Stimulated activated CD8-positive, alpha-beta memory T cell treated with anti-CD3 and anti-CD28 coated beads, Interleukin-12 subunit alpha, Interleukin-12 subunit beta, amount 100 ng/mL, for 24 hours (primary cell): ENCODE measurements at regions not wholly inside any gene's neighbourhood (a gene's known extent, or its start where the extent isn't known, plus 50 kb on each side); places are given as distances from the start of the nearest gene placed in this dataset.

Experiments
- DNase-seq: peaks from one replicate; pipeline ENCODE4 v3.0.0-alpha.2; 2020; ENCODE audit errors: extremely low read depth

DNA sequence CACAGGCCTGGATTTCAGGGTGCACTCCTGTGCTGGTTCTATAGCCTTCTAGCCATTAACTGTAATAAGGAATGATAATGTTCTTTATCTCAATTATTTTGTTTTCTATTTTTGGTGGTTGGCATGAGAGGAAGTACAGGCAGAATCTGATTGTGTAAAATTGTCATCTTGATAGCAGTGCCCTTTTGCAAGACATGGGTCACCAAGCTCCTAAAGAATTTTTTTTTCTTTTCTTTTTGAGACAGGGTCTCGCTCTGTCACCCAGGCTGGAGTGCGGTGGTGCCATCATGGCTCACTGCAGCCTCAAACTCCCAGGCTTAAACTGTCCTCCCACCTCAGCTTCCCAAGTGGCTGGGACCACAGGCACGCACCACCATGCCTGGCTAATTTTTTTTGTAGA, 206.7 kb upstream of the JARID2 start:
- no peak for DNase-seq

DNA sequence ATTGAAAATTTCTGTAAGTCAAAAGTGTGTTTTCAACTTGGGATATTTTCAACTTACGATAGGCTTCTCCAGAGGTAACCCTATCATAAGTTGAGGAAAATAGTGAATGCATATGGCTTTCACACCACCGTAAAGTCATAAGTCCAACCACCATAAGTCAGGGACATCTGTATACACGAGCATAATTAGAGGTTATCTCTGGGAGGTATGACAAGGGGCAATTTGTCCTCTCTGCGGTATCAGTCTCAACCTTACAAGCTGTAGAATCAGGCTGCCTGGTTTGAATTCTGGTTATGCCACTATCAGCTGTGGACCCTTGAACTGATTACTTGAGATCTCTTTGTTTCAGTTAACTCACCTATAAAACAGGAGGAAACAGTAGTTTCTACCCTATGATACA, 202.9 kb upstream of the JARID2 start:
- no peak for DNase-seq

DNA sequence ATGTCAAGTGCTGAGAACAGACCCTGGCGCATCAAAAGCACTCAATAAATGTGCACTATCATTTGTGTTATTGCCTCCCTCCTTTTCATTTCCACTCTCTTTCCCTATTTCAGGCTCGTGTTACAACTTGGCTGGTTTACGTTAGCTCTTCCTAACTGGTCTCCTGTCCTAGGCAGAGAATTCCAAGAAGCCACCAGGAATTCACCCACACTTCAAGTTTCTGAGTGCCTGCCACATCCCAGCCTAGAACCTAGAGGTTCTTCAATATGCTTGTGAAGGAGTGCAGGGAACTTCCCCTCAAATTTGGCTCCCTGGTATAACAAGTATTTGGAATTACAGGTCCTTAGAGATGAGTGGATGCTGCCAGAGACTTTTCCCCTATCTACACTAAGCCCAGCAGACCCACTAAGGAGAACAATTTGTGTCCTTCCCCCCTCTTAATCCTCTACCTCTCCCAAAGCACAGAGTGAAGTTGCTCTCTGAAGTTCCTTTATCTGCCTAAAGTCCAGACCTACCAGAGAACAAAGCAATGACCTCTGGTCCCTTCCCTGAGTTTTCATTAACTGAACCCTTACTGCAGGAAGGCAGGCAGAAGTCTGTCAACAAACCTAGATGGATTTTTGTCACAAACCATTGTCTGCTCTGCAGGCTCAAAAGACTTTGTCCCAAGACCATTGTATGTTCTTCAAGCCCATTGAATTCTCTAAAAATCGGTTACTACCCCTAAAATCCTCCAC, 201.6 kb upstream of the JARID2 start:
- DNase-seq = no peak

DNA sequence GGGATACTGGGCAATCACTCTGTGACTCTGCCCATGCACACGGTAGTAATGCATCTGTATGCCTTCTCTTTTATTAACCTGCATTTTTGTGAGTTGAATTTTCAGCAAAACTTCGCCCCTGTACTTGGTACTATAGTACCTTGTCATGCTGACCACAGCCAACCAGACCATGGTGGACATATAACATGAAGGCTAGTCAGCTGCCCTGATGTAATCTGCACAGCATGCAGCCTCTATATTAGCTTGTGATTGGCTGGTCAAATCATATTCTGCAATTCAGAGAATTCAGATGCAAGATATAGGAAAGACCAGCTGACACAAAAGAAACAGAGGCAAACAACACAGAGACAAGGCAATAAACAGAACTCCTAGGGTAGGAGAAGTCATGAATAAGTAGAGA, 200.9 kb upstream of the JARID2 start:
- no peak for DNase-seq

DNA sequence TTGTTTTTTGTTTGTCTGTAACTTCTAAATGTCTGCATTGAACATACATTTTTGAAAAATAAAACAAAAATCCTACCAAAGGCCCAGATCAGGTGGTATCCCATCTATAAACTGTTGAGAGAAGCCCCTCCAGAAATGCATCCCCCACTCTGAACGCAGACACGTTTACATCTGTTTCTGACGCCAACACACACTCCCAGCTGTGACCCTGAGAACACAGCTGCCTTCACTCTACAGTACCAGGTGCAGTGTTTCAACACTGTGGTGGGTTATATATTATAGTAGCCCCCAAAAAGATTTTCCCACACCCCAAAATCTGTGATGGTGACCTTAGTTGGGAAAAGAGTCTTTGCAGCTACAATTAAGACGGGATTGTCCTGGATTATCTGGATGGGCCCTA, 199.1 kb upstream of the JARID2 start:
- DNase-seq = no peak

DNA sequence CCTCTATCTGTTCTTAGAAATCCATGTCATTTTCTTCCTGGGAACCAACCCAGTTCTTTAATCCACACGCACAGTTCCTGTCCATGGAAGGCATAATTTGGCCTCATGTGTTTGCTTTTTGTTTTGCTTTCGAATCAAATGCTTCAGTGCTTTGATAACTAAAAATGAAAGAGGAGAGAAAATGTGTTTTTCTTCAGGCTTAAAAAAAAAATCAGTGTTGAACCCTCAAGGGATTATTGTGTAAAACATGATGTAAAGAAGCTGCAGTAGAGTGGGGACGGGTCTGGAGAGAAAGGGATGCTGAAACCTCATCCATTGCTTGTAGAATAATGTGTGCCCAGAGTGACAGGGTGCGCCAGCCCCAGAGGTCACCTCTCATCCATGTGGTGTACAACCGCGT, 197.5 kb upstream of the JARID2 start:
- no peak for DNase-seq

DNA sequence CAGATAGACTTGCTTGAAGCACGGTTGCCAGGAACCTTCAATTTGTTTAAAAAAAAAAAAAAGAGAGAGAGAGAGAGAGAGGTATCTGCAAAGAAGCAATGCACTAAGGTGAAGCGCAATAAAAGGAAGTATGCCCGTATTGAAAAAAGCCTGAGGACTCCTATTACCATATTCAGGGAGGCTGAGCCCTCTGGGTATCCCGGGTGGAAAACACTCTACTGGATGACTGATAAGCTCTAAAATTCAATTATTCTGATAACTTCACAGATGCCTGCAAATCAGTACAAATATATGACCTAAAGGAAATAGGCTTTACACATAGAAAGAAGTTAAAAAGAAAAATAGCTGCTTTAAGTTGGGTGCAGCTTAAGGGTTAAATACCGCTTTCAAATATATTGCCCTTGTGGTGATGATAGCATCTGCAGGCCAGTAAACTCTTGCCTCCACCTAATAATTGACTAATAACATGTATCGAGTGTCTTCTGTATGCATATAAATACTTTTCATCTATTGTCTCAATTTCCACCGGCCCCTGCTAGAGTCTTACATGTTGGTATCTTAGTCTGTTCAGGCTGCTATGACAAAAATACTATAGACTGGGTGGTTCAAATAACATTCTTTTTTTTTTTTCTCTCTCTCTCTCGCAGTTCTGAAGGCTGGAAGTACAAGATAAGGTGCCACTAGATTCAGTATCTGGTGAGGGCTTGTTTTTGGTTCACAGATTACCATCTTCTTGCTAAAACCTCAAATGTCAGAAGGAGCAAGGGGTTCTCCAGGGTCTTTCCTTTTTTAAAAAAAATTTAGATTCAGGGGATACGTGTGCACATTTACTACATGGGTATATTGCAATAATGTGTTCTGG, 187.4 kb upstream of the JARID2 start:
- no peak for DNase-seq

DNA sequence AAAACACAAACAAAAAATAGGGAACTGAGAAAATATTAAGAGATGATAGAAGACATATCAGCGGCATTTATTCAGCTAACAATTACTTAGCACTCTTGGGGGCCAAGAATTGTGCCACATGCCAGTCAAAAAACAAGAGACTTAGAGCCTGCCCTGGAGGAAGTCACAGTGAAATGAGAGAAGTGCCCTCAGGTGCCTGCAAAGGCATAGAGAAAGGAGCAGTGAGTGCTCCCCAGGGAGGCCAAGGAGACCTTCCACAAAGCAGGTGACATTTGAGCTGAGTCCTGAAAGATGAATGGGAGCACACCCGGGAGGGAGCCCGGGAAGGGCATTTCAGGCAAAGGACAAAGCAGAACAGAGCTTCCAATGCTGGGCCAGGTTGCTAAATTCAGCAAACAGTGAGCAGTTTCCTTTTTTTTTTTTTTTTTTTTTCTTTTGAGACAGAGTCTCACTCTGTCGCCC, 184.7 kb upstream of the JARID2 start:
- no peak for DNase-seq

DNA sequence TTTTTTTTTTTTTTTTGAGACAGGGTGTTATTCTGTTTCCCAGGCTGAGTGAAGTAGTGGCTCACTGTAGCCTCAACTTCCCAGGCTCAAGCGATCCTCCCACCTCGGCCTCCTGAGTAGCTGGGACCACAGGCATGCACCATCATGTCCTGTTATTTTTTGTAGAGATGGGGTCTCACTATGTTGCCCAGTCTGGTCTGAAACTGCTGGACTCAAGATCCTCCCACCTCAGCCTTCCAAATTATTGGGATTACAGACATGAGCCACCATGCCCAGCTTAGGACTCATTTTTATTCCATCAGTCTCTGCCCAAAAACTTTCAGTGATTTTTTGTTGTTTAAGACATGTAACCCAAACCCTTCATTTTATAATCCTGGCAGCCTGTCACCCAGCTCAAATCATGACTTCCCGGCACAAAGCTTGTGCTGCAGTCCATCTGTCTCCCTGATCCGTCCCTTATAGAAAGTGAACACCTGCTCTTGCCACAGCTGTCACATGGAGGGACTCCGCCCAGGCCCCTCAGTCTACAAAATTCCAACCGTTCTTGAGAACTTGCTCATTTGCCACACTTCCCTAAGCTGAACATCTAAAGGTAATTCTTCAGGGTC, 183.9 kb upstream of the JARID2 start:
- DNase-seq = no peak

DNA sequence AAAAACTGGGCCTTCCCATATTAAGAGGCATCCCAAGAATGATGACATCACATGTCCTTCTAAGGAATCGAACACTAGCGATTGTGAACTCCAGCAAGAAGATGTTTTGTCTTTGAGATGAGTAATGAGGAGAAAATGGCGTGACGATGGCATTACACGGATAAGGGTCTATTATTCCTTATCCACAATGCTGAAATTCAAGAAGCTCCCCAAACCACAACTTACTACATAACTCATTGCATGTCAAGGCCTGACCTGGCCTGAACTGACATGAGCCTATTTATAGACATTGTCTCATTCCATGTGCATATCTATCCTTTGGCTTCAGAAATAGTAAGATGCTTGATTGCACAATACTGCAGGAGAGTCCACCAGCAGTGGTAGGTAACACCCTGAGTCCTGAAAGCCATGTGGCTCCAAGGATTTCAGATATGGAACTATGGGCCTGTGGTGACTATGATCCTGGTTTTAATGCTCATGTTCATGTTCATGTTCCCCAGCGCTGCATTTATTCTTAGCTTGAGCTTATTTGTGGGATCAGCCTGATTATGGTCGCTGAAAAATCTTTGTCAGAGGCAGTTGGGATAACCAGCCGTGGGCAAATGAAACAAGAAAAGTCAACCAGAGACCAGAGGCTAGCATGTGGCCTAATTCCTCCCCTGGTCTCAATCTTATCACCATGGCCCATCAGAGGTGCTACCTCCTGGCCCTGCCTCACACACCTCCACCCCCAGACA, 183.2 kb upstream of the JARID2 start:
- DNase-seq = no peak

DNA sequence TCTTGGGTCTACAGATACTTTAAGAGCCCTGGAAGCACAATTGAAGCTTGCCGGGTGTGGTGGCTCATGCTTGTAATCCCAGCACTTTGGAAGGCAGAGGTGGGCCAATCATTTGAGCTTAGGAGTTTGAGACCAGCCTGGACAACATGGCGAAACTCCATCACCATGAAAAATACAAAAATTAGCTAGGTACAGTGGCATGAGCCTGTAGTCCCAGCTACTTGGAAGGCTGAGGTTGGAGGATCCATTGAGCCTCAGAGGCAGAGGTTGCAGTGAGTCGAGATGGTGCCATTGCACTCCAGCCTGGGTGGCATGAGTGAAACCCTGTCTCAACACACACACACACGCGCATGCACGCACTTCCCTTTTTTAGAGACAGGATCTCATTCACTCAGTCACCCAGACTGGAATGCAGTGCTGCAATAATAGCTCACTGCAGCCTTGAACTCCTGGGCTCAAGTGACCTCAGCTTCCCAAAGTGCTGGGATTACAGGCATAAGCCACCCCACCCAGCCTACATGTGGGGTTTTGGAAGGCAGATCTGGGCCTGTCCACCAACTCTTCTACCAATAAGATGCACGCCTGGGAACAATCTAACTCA, 182.5 kb upstream of the JARID2 start:
- no peak for DNase-seq

DNA sequence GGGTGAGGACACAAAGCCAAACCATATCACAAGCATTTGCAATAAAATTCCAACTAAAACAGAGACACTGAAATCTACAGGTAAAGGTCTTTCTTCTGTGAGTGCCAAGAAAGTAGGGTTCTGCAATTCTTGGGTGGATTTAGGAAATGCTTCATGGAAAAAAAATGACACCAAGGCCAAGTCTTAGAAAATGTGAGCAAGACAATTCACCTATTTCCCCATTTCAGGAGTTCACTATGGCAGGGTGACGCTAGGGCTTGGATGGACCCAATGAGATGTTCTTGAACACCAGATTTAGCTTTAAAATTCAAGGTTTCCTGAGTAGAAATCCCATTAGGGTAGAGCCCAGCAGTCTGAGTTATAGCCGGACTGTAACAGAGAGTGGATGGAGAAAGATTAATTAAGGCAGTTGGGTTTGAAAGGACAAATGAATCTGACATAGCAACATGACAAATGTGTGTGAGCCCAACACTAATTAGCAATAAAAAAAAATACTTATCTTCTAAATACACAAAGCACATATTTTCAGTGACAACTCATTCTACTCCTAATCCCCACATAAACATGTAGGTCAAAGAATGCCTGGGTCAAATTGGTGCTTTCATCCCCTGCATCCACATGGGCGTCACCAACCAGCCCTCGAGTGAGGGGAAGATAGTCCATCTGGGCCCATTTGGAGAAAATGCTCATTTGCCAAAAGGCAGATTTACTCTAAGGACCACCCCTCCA, 180.4 kb upstream of the JARID2 start:
- DNase-seq = no peak

DNA sequence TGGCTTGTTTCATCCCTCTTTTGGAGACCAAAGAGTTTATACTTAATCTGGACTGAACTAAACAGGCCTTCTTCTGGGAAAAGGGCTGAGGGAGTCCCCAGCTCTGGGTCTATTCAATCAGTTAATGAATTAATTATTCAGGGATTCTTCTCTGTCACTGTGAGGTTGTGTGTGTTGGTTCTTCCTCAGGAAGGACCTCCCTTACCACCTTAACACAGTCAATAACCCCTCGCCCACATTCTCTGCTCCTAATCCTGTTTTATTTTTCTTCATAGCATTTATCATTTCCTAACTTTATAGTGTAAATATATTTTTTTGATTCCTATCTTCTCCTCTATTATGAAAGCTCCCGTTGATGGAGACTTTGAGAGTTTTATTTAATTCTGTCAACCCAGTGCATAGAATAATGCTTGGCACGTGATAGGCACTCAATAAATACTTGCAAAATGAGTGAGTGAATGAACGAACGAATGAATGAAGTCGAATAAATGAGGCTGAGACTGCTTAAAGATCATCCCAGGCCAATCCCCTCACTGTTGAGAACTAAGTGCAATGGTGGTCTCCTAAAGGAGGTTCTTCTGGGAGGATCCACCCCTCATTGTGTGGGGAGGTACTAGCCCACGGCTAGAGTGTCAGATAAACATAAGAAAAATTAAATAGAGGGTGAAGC, 179.6 kb upstream of the JARID2 start:
- DNase-seq = no peak

DNA sequence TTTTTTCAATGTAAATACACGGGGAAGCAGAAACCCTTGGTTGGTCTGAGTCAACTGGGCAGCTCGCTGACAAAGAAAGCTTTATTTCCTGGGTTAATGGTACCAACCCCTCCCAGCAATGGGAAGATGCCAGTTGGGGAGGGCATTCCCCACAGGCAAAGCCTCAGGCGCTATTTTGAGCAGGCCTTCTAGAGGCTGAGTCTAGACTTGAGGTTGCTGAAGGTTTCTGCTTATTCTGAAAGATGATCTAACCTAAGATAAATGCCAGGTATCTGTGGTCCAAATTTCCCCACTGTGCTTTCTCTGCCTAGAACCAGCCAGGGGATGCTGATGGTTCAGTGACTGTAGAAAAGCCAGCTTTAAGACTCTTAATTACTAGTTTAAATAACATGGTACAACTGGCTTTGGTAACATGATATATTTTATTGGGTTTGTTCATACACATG, 172.5 kb upstream of the JARID2 start:
- DNase-seq = no peak

DNA sequence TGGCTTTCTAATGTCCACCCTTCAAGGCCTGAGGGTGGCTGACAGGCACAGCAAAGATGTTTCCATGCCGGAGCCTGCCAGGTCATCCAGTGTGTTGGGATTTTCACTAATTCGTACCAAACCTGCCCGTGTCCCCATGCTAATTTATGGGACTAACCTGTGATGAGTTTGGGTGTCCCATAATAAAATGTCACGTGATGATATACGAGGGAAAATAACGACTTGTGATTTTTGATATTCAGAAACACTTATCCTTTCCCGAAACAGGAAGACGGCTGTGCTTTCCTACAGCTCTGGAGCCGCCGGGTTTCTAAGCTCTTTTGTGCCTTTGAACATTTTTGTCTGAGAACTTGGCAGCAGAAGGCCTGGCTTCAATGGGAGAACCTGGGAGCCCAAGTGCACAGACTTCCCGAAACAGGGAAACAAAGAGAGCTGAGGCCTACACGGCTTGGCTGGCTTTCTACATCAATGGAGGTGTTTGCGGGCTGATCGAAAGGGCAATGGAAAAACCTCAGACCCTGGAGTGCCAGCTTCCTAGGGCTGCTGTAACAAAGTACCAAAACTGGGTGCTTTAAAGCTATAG, 171.9 kb upstream of the JARID2 start:
- no peak for DNase-seq

DNA sequence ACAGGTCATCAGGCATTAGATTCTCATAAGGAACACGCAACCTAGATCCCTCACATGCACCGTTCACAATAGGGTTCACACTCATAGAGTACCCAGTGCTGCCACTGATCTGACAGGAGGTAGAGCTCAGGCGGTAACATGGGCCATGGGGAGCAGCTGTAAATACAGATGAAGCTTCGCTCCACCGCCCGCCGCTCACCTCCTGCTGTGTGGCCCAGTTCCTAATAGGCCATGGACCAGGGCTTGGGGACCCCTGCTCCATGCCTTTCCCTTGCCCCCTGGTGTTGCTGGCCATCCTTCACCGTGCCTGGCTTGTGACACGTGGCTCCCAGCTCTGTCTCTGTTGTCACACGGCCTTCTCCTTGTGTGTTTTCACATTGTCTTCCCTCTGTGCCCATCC, 171.1 kb upstream of the JARID2 start:
- no peak for DNase-seq

DNA sequence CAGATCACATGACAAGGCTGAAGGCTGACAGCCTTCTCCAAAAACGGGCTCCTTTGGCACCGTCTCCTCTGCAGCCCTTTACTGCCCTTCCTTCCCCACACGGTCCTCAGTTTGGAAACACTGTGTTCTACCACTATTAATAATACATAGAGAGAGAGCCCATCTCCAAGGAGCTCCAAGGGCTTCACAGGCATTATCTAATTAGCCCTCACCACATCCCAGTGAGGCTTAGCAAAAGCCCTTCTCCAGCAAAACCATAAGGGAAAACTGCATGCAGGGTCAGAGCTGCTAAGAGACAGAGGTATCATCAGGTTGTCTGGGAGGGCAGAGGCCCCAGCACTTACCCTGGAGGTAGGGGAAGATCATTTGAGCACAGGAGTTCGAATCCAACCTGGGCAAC, 169.3 kb upstream of the JARID2 start:
- DNase-seq = no peak

DNA sequence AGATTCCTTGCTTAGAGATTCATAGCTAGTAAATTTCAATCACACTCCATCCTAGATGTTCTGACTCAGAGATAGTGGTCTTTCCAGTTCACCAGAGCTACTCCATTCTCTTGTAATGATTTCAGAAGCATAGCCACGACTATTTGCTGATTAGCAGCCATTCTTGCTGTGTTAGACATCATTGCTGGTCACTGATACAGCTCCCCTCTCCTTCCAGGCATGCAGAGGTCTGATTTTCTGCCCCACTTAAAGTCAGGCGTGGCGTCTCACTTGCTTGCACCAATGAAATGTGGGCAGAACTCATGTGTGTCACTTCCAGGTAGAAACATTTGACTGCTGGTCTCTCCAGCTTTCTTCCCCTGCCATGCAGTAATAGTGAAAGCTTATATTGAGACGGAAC, 168.9 kb upstream of the JARID2 start:
- no peak for DNase-seq

DNA sequence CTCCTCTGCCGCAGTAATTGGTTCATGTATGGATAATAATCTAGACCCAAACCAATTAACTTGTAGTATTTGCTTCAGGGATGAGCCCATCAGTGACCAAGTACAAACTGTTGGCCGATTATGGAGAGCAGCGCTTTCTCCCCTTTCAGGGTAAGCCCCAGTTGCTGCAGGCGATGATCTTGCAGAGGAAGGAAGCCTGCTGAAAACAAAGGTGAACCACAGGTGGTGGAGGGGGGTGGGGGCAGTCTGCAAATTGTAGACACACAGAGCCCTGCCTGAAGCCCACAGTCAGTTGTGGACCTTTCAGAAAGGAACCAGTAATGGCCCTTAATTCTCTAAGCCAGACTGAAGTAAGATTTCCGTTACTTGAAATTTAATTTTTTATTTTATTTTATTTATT, 167.9 kb upstream of the JARID2 start:
- DNase-seq = no peak

DNA sequence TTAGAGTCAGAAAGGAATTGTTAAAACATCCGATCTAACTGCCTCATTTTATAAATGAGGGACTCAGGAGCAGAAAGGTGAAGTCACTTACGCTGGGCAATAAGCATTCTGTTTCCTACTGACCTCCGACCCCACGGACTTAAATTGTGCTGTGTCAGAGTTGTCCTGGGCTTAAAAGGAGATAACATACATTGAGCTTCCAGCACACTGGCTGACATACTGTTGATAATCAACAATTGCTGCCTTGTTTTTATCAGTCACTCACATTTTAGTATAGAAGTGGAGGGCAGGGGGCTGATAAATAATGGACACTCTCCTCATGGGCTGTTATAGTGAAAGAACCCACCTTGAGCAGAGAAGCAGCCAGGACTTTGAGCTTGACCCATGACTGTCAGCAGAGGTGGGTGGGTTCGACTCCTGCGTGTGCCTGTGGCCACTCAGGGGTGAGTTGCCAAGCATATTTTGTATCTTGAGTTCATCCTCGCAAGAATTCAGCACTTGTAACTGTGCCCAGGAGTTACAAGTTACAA, 166.5 kb upstream of the JARID2 start:
- no peak for DNase-seq
